ENCODE measurements at regions not wholly inside any gene's neighbourhood (a gene's known extent, or its start where the extent isn't known, plus 50 kb on each side); places are given as distances from the start of the nearest gene placed in this dataset.

DNA sequence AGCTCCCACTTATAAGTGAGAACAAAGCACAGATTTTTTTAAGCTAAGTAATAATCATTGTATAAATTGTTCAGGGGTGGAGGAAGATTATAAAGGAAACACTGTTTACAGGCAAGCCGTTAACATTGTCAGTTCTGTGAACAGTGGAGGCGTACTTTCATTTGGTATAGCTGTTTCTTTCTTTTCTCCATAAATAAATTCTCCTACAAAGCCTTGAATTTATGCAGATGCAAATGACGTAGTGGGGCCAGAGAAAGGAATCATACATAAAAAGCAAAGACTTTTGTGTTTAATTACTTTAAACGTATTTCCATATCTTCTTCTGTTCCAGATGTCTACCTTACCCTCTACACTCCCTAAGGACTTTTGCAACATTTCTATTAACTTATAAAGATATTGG is 914.9 kb downstream of the ZPLD1 start:
- TF ChIP-seq, protein P1, sequence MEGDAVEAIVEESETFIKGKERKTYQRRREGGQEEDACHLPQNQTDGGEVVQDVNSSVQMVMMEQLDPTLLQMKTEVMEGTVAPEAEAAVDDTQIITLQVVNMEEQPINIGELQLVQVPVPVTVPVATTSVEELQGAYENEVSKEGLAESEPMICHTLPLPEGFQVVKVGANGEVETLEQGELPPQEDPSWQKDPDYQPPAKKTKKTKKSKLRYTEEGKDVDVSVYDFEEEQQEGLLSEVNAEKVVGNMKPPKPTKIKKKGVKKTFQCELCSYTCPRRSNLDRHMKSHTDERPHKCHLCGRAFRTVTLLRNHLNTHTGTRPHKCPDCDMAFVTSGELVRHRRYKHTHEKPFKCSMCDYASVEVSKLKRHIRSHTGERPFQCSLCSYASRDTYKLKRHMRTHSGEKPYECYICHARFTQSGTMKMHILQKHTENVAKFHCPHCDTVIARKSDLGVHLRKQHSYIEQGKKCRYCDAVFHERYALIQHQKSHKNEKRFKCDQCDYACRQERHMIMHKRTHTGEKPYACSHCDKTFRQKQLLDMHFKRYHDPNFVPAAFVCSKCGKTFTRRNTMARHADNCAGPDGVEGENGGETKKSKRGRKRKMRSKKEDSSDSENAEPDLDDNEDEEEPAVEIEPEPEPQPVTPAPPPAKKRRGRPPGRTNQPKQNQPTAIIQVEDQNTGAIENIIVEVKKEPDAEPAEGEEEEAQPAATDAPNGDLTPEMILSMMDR (IDR thresholded peaks at IDR 0.05) = no peak
- TF ChIP-seq POLR2A (IDR thresholded peaks at IDR 0.05; ENCODE audit: low read length) (no peak), REST (IDR thresholded peaks at IDR 0.05) (no peak), RFX5 (IDR thresholded peaks at IDR 0.05) (no peak), CEBPB (IDR thresholded peaks at IDR 0.05) (no peak)

Data from A549 (cell line).